ENCODE measurements at regions not wholly inside any gene's neighbourhood (a gene's known extent, or its start where the extent isn't known, plus 50 kb on each side); places are given as distances from the start of the nearest gene placed in this dataset.

- no peak for TF ChIP-seq CTCF (conservative IDR thresholded peaks at IDR 0.05; ENCODE audit: low read depth in 2 of 2)
- TF ChIP-seq EZH2 (IDR thresholded peaks at IDR 0.05; ENCODE audit: low read depth, unreplicated experiment) = no peak
- no peak for TF ChIP-seq ETS1 (IDR thresholded peaks at IDR 0.05)
- TF ChIP-seq REST (IDR thresholded peaks at IDR 0.05; ENCODE audit: unreplicated experiment) = no peak
- TF ChIP-seq CREB1 (CRISPR knock-in tag; IDR thresholded peaks at IDR 0.05; ENCODE audit: low read depth) = no peak
- TF ChIP-seq EZH2phosphoT487 (IDR thresholded peaks at IDR 0.05; ENCODE audit: unreplicated experiment) = no peak
Measured at GRCh38 chr3:59580499-59580898, 530.7 kb upstream of the CFAP20DC start.
